ENCODE measurements at regions not wholly inside any gene's neighbourhood (a gene's known extent, or its start where the extent isn't known, plus 50 kb on each side); places are given as distances from the start of the nearest gene placed in this dataset.

DNA sequence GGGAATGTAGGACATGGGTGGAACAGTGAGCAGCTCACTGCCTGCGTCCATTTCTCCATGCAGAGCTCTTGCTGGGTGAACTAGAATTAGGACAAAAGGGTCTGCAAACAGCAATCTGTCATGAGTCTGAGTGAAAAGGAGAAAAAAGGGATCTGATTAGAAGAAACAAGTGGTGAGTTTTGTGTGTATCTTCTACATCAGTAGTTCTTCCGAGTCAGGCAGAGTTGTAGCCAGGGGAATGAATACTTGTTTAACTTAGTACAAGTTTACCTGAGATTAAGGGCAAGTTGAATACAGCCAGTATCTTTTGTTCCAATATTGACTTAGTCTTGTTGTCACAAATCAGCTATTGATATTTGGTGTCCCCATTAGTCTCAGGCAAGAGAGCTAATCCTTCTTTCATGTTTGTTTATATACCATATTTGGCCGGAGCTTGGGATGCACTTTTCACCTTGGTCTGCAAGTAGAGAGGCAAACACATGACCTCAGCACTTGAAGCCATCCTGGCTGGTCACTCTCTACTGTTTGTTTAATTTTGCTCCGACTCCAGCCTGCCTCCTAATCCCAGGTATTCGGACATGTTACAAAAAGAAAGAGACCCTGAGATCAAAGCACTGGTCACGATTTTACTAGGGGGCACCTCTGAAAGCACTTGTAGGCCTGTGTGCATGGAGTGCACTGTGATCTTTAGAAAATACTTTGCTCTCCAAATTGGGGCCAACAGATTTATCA is 211.0 kb upstream of the NT5C1B start (continued):
- TF ChIP-seq, protein P1, sequence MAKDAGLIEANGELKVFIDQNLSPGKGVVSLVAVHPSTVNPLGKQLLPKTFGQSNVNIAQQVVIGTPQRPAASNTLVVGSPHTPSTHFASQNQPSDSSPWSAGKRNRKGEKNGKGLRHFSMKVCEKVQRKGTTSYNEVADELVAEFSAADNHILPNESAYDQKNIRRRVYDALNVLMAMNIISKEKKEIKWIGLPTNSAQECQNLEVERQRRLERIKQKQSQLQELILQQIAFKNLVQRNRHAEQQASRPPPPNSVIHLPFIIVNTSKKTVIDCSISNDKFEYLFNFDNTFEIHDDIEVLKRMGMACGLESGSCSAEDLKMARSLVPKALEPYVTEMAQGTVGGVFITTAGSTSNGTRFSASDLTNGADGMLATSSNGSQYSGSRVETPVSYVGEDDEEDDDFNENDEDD (CRISPR knock-in tag; IDR thresholded peaks at IDR 0.05; ENCODE audit: borderline replicate concordance), result peak; percentile 59; the same call in 1 of the 2 replicates
- TF ChIP-seq ZFP82 (CRISPR knock-in tag; IDR thresholded peaks at IDR 0.05; ENCODE audit: borderline replicate concordance), result peak; percentile 97
- peak; percentile 85; the same call in 1 of the 2 replicates for TF ChIP-seq BORCS8-MEF2B (CRISPR knock-in tag; IDR thresholded peaks at IDR 0.05)
- TF ChIP-seq GZF1 (CRISPR knock-in tag; IDR thresholded peaks at IDR 0.05), result peak; percentile 77; the same call in 1 of the 2 replicates
- TF ChIP-seq, protein P2, sequence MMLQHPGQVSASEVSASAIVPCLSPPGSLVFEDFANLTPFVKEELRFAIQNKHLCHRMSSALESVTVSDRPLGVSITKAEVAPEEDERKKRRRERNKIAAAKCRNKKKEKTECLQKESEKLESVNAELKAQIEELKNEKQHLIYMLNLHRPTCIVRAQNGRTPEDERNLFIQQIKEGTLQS (CRISPR knock-in tag; IDR thresholded peaks at IDR 0.05), result no peak; the same call in 1 of the 2 replicates
- peak; percentile 99 for TF ChIP-seq PHF5A (CRISPR knock-in tag; IDR thresholded peaks at IDR 0.05; ENCODE audit: low read depth, unreplicated experiment)
- peak; percentile 99 for TF ChIP-seq TOE1 (CRISPR knock-in tag; IDR thresholded peaks at IDR 0.05)
- TF ChIP-seq, protein P3, sequence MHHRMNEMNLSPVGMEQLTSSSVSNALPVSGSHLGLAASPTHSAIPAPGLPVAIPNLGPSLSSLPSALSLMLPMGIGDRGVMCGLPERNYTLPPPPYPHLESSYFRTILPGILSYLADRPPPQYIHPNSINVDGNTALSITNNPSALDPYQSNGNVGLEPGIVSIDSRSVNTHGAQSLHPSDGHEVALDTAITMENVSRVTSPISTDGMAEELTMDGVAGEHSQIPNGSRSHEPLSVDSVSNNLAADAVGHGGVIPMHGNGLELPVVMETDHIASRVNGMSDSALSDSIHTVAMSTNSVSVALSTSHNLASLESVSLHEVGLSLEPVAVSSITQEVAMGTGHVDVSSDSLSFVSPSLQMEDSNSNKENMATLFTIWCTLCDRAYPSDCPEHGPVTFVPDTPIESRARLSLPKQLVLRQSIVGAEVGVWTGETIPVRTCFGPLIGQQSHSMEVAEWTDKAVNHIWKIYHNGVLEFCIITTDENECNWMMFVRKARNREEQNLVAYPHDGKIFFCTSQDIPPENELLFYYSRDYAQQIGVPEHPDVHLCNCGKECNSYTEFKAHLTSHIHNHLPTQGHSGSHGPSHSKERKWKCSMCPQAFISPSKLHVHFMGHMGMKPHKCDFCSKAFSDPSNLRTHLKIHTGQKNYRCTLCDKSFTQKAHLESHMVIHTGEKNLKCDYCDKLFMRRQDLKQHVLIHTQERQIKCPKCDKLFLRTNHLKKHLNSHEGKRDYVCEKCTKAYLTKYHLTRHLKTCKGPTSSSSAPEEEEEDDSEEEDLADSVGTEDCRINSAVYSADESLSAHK (CRISPR knock-in tag; IDR thresholded peaks at IDR 0.05; ENCODE audit: borderline replicate concordance), result no peak
- 0 out of 2 replicates have a peak, but pooled peaks have one; percentile 11 for TF ChIP-seq CEBPB (IDR thresholded peaks at IDR 0.05; ENCODE audit: borderline replicate concordance, low read depth, low read length)
- peak; percentile 95 for TF ChIP-seq DPF2 (CRISPR knock-in tag; IDR thresholded peaks at IDR 0.05; ENCODE audit: borderline replicate concordance, low read depth)
- TF ChIP-seq CREB1 (IDR thresholded peaks at IDR 0.05), result 0 out of 2 replicates have a peak, but pooled peaks have one; percentile 11
- peak; percentile 90 for TF ChIP-seq CREB1 (CRISPR knock-in tag; IDR thresholded peaks at IDR 0.05)
- TF ChIP-seq POLR2AphosphoS2 (IDR thresholded peaks at IDR 0.05; ENCODE audit: low read depth, low read length), result no peak
- peak; percentile 57; the same call in 1 of the 2 replicates for TF ChIP-seq YEATS4 (CRISPR knock-in tag; IDR thresholded peaks at IDR 0.05; ENCODE audit: borderline replicate concordance)
- no peak for TF ChIP-seq MAF1 (CRISPR knock-in tag; IDR thresholded peaks at IDR 0.05; ENCODE audit: borderline replicate concordance)
- peak; percentile 80; the same call in 1 of the 2 replicates for TF ChIP-seq KAT7 (CRISPR knock-in tag; IDR thresholded peaks at IDR 0.05; ENCODE audit: borderline replicate concordance)
- TF ChIP-seq, protein P4, sequence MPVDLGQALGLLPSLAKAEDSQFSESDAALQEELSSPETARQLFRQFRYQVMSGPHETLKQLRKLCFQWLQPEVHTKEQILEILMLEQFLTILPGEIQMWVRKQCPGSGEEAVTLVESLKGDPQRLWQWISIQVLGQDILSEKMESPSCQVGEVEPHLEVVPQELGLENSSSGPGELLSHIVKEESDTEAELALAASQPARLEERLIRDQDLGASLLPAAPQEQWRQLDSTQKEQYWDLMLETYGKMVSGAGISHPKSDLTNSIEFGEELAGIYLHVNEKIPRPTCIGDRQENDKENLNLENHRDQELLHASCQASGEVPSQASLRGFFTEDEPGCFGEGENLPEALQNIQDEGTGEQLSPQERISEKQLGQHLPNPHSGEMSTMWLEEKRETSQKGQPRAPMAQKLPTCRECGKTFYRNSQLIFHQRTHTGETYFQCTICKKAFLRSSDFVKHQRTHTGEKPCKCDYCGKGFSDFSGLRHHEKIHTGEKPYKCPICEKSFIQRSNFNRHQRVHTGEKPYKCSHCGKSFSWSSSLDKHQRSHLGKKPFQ (CRISPR knock-in tag; IDR thresholded peaks at IDR 0.05; ENCODE audit: insufficient replicate concordance), result no peak
- TF ChIP-seq NR2F2 (IDR thresholded peaks at IDR 0.05; ENCODE audit: borderline replicate concordance, low read depth), result peak; percentile 100
- peak; percentile 44; the same call in 1 of the 2 replicates for TF ChIP-seq PHF8 (CRISPR knock-in tag; IDR thresholded peaks at IDR 0.05)
- TF ChIP-seq NFYC (CRISPR knock-in tag; IDR thresholded peaks at IDR 0.05), result peak; percentile 49; the same call in 1 of the 2 replicates
- no peak for TF ChIP-seq ZNF740 (CRISPR knock-in tag; IDR thresholded peaks at IDR 0.05)
- peak; percentile 86 for TF ChIP-seq ZNF564 (CRISPR knock-in tag; IDR thresholded peaks at IDR 0.05)
- TF ChIP-seq ZSCAN9 (CRISPR knock-in tag; IDR thresholded peaks at IDR 0.05; ENCODE audit: borderline replicate concordance), result peak; percentile 93
